ENCODE measurements at regions not wholly inside any gene's neighbourhood (a gene's known extent, or its start where the extent isn't known, plus 50 kb on each side); places are given as distances from the start of the nearest gene placed in this dataset.

DNA sequence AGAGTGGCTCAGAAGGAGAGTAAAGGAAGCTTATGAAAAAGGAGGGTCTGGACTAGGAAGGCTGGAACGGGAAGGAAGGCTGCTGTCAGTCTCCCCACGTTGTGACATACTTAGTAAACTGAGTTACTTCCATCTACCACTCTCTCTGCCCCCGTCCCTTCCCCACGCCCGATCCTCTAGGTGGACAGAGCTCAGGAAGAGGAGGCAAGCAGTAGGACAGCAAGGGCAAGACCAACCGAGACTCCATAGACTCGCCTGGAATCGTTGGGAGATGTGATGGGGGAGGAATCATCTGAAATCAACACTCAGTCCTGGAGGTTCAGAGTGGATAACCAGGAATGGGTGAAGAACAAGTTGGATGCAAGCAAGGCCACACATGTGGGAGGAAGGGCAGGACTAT is 240.7 kb downstream of the BUD13 start:
- H2AFZ ChIP-seq (replicated peaks), result no peak overlapping the region
- H3K27ac ChIP-seq, result no peak overlapping the region
- no peak overlapping the region for H3K4me3 ChIP-seq
- Mint-ChIP-seq H3K27ac (no peak overlapping the region), H3K36me3 (no peaks in the 10 kb centered on the region), H3K4me1 (peaks cover 38% of the 10 kb centered on the region), H3K4me3 (no peak overlapping the region), H3K27me3 (ENCODE audit: insufficient read depth, low read depth) (peaks cover 8% of the 10 kb centered on the region), H3K9me3 (peaks cover 12% of the 10 kb centered on the region)
- peaks cover 22% of the 10 kb centered on the region for H3K4me1 ChIP-seq
- H3K36me3 ChIP-seq, result no peaks in the 10 kb centered on the region
- no peaks in the 10 kb centered on the region for H4K20me1 ChIP-seq (ENCODE audit: low read depth)
- H3F3A ChIP-seq (ENCODE audit: low read depth), result peaks cover 10% of the 10 kb centered on the region
- H3K27me3 ChIP-seq, result no peaks in the 10 kb centered on the region
- H3K9me3 ChIP-seq (ENCODE audit: low read depth), result no peaks in the 10 kb centered on the region
- no peak for DNase-seq (ENCODE audit: low spot score)
- no peak overlapping the region for H3K4me2 ChIP-seq
- TF ChIP-seq EZH2phosphoT487 (IDR thresholded peaks at IDR 0.05) (no peak), EZH2 (IDR thresholded peaks at IDR 0.05) (no peak), CTCF (IDR thresholded peaks at IDR 0.05) (no peak)
- no peak overlapping the region for H3K9ac ChIP-seq
- no peaks in the 10 kb centered on the region for H3K79me2 ChIP-seq (ENCODE audit: low read depth)

GRCh38 chr11:116530705-116531104 is 242.1 kb downstream of the BUD13 start:
- Mint-ChIP-seq H3K27me3 (ENCODE audit: insufficient read depth, low read depth) (peaks cover 10% of the 10 kb centered on the region), H3K27ac (no peak overlapping the region), H3K4me3 (no peak overlapping the region), H3K9me3 (peaks cover 12% of the 10 kb centered on the region), H3K4me1 (peaks cover 31% of the 10 kb centered on the region), H3K36me3 (no peaks in the 10 kb centered on the region)
- no peaks in the 10 kb centered on the region for H3K36me3 ChIP-seq
- DNase-seq (ENCODE audit: low spot score), result no peak
- H3K27ac ChIP-seq, result no peak overlapping the region
- no peaks in the 10 kb centered on the region for H3K9me3 ChIP-seq (ENCODE audit: low read depth)
- H2AFZ ChIP-seq (replicated peaks), result no peak overlapping the region
- H3K4me3 ChIP-seq, result no peak overlapping the region
- H4K20me1 ChIP-seq (ENCODE audit: low read depth), result no peaks in the 10 kb centered on the region
- no peak overlapping the region for H3K4me2 ChIP-seq
- peaks cover 10% of the 10 kb centered on the region for H3F3A ChIP-seq (ENCODE audit: low read depth)
- H3K27me3 ChIP-seq, result no peaks in the 10 kb centered on the region
- no peak overlapping the region for H3K9ac ChIP-seq
- H3K79me2 ChIP-seq (ENCODE audit: low read depth), result no peaks in the 10 kb centered on the region
- H3K4me1 ChIP-seq, result peaks cover 22% of the 10 kb centered on the region
- TF ChIP-seq EZH2 (IDR thresholded peaks at IDR 0.05), result no peak
- TF ChIP-seq CTCF (IDR thresholded peaks at IDR 0.05), result no peak
- no peak for TF ChIP-seq EZH2phosphoT487 (IDR thresholded peaks at IDR 0.05)

- peaks cover 8% of the 10 kb centered on the region for H3K27me3 Mint-ChIP-seq (ENCODE audit: insufficient read depth, low read depth)
- H3K4me3 Mint-ChIP-seq, result no peak overlapping the region
- no peaks in the 10 kb centered on the region for H3K79me2 ChIP-seq (ENCODE audit: low read depth)
- H3K36me3 Mint-ChIP-seq, result no peaks in the 10 kb centered on the region
- no peak overlapping the region for H3K27ac Mint-ChIP-seq
- no peak overlapping the region for H2AFZ ChIP-seq (replicated peaks)
- no peaks in the 10 kb centered on the region for H3K9me3 ChIP-seq (ENCODE audit: low read depth)
- TF ChIP-seq EZH2phosphoT487 (IDR thresholded peaks at IDR 0.05) (no peak), CTCF (IDR thresholded peaks at IDR 0.05) (no peak), EZH2 (IDR thresholded peaks at IDR 0.05) (no peak)
- H3K4me3 ChIP-seq, result no peak overlapping the region
- no peak overlapping the region for H3K27ac ChIP-seq
- peaks cover 16% of the 10 kb centered on the region for H3K4me1 ChIP-seq
- no peak overlapping the region for H3K9ac ChIP-seq
- no peaks in the 10 kb centered on the region for H4K20me1 ChIP-seq (ENCODE audit: low read depth)
- H3K4me2 ChIP-seq, result no peak overlapping the region
- no peak for DNase-seq (ENCODE audit: low spot score)
- no peaks in the 10 kb centered on the region for H3K27me3 ChIP-seq
- peaks cover 12% of the 10 kb centered on the region for H3K9me3 Mint-ChIP-seq
- H3F3A ChIP-seq (ENCODE audit: low read depth), result peaks cover 7% of the 10 kb centered on the region
- H3K36me3 ChIP-seq, result no peaks in the 10 kb centered on the region
- peaks cover 27% of the 10 kb centered on the region for H3K4me1 Mint-ChIP-seq
Measured at GRCh38 chr11:116529271-116529670, 243.5 kb downstream of the BUD13 start.
